Islet precursor cell (in vitro differentiated cells): ENCODE measurements at regions not wholly inside any gene's neighbourhood (a gene's known extent, or its start where the extent isn't known, plus 50 kb on each side); places are given as distances from the start of the nearest gene placed in this dataset.
A peak's percentile ranks its signal among the peaks of the same experiment; 100 is the strongest.

ENCODE experiments used
- DNase-seq: peaks from one replicate; pipeline ENCODE4 v3.0.0-alpha.2; 2018

GRCh38 chr20:60215816-60216730 lies 257.9 kb downstream of the CDH26 start:
- DNase-seq = peak; percentile 57

DNA sequence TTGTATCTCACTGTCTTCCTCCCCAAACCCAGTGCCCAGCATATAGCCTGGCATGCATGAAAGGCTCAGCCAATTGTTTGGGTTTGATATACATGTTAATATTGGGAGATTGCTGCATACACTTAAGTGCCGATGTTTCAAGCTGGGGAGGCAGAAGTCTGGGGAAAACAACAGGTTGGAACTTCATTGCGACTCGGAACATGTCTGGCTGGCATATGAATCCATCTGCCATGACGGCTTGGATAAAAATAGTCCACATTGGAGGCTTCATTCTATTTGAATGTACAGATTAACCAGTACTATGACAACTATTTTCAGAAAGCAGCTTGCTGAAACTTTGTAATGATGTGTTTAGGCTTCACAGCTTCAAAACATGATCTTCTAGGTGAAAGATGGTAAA lies 261.0 kb downstream of the CDH26 start:
- DNase-seq = no peak

GRCh38 chr20:60219984-60220562 lies 261.9 kb downstream of the CDH26 start:
- no peak for DNase-seq

- DNase-seq = no peak
Measured at GRCh38 chr20:60220706-60221105, 262.5 kb downstream of the CDH26 start.

- DNase-seq = no peak
Measured at GRCh38 chr20:60221593-60221992, 263.4 kb downstream of the CDH26 start.

DNA sequence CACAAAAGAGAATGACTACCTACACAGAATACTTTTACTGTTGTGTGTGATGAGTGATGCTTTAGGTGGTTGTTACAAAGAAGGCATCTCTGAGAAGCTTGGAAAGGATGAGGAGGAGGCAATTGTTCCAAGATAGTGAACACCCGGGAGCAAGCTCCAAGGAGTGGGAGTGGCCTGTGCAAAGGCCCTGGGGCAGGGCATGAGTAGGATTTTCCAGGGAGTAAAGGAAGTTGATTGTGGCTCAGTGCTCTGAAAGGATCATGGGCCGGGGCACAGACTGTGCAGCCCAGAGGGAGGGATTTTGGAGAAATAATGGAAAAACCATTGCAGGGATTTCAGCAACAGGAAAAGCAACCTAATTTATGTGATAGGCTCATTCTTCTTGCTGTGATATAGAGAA lies 264.3 kb downstream of the CDH26 start:
- no peak for DNase-seq

DNA sequence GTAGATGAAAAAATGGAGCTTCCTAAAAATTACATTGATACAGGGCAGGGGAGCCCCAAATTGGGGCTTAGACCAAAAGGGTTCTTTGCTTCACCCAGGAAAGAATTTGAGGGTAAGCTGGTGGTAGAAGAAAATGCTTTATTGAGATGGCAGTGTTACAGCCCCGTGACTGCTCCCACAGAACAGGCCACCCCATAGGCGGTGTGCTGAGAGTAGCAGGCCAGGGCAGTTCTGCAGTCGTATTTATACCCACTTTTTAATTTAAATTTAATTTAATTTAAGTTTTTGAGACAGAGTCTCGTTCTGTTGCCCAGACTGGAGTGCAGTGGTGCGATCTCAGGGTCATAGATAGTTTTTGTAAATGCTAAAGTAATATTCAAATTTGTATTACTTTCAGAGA lies 265.0 kb downstream of the CDH26 start:
- DNase-seq = no peak

- DNase-seq = peak; percentile 72
Measured at GRCh38 chr20:60224914-60225313, 266.7 kb downstream of the CDH26 start.

GRCh38 chr20:60228255-60228654 lies 270.0 kb downstream of the CDH26 start:
- DNase-seq = peak; percentile 45

DNA sequence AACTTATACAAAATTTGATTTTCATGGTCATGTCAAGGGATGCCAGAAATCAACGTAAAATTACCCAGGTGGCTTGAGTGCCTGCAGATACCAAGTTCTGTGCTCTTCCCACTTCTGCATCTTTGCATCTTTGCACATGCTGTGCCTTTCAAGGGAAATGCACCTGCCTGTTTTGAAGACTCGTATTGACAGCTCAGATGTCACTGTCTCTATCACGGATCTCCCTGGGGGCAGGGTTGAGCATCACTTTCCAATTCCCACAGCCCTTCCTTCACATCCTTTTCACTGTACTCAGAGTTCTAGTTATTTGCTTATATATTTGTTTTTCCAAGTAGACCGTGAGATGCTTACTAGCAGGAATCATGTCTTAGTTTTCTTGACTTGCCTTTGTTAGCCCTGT lies 274.2 kb downstream of the CDH26 start:
- DNase-seq = no peak

- DNase-seq = peak; percentile 21
Measured at GRCh38 chr20:60233018-60233630, 274.9 kb downstream of the CDH26 start.

DNA sequence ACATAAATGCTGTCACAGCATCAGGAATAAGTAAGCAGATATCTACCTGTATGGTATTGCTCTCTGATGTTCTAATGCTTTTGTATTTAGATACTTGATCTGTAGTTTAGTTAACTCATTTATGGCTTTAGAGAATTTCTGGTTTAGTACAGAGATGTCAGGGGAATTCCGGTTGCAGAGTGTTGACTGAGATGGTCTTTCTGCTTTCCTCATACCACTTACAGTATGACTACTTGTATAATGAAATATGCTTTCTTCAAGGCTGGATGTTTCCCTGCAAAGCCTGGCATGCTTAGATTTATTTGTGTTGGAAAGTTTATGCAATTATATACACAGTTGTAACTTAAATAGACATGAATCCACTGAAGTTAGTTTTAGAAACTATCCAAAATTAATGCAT lies 278.4 kb downstream of the CDH26 start:
- DNase-seq = no peak

DNA sequence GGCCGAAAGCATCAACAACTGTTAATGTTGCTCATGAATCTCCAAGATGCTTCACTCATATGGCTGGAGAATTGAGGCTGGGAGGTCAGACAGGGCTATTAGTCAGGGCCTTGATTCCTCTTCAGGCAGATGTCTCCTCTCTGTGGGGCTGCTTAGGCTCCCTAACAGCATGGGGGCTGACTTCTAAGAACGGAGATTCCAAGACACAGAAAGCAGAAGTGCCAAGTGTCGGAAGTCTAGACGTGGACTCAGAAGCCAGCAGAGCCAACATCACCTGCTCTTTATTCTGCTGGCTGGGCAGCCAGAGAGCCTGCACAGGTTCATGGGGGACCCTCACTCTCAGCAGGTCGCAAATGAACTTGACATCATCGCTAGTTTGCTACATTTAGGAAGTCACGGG lies 279.8 kb downstream of the CDH26 start:
- DNase-seq = peak; percentile 24

- DNase-seq = peak; percentile 55
Measured at GRCh38 chr20:60238992-60239660, 280.9 kb downstream of the CDH26 start.

- peak; percentile 31 for DNase-seq
Measured at GRCh38 chr20:60239956-60240355, 281.7 kb downstream of the CDH26 start.

GRCh38 chr20:60240415-60240814 lies 282.2 kb downstream of the CDH26 start:
- DNase-seq = peak; percentile 48

DNA sequence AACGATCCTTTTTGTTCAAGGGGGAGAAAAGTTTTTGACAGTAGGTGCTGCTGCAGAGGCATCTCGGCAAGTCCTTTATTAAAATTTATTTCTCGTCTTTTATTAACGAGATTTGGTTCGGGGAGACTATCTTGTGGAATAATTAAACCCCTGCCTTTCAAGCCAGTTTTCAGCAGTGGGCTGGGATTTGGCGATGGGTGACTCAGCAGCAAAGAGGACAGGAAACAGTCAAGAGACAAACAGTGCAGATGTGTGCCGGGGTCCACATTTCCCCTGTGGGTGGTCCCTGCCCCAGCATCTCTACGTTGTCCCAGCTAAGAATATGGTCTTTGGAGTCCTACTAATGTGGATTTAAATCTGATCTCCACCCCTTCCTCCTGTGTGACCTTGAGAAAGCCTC lies 282.8 kb downstream of the CDH26 start:
- peak; percentile 31 for DNase-seq

GRCh38 chr20:60242836-60243505 lies 284.7 kb downstream of the CDH26 start:
- DNase-seq = peak; percentile 43

GRCh38 chr20:60244373-60245146 lies 286.3 kb downstream of the CDH26 start:
- DNase-seq = peak; percentile 14

- DNase-seq = peak; percentile 20
Measured at GRCh38 chr20:60246751-60247150, 288.5 kb downstream of the CDH26 start.

GRCh38 chr20:60249436-60249835 lies 291.2 kb downstream of the CDH26 start:
- peak; percentile 86 for DNase-seq

GRCh38 chr20:60250251-60250650 lies 292.0 kb downstream of the CDH26 start:
- DNase-seq = no peak
